K562 (cell line): ENCODE measurements at regions not wholly inside any gene's neighbourhood (a gene's known extent, or its start where the extent isn't known, plus 50 kb on each side); places are given as distances from the start of the nearest gene placed in this dataset.

Experiments used
- CBX1 ChIP-seq: sonication (generic); IDR thresholded peaks from 2 replicates; pipeline ENCODE4 v1.6.1; 2016; ENCODE audit warnings: antibody characterized with exemption, low read depth, mild to moderate bottlenecking
- GATA2 ChIP-seq: sonication (generic); formaldehyde crosslinking; IDR thresholded peaks from 2 replicates; pipeline ENCODE4 v1.4.0; 2020; ENCODE audit warnings: mild to moderate bottlenecking, missing genetic modification reagents
- HDAC6 ChIP-seq: IDR thresholded peaks from 2 replicates; pipeline ENCODE4 v1.6.1; 2012; ENCODE audit warnings: low read depth, mild to moderate bottlenecking, control low read depth, inconsistent platforms, low read length, moderate library complexity
- JUND ChIP-seq, 2 experiments: IDR thresholded peaks; 2 replicates in 1 of 2; 3 replicates in 1 of 2; pipeline ENCODE4 v1.6.1; 2011; ENCODE audit warnings: borderline replicate concordance in 2 of 2, low read depth in 2 of 2, low read length in 2 of 2, improper control_type of control experiment in 1 of 2, missing biosample characterization in 1 of 2, missing genetic modification characterization in 1 of 2, missing genetic modification reagents in 1 of 2
- MAX ChIP-seq: sonication (generic); formaldehyde crosslinking; IDR thresholded peaks from 2 replicates; pipeline ENCODE4 v1.9.0; 2022; ENCODE audit warnings: mild to moderate bottlenecking, missing genetic modification reagents
- MAZ ChIP-seq, 2 experiments: fragments of 450-650 bp in 1 of 2; sonication (generic) in 1 of 2; formaldehyde crosslinking; IDR thresholded peaks in 1 of 2; conservative IDR thresholded peaks in 1 of 2; 2 replicates each; pipeline versions ENCODE4 v1.4.0 to v1.5.0; 2020; ENCODE audit warnings: mild to moderate bottlenecking in 1 of 2, missing genetic modification reagents in 1 of 2
- OTX1 ChIP-seq: fragments of 450-650 bp; formaldehyde crosslinking; IDR thresholded peaks from 2 replicates; pipeline ENCODE4 v1.4.0; 2022; ENCODE audit warnings: mild to moderate bottlenecking
- RB1 ChIP-seq: fragments of 450-650 bp; IDR thresholded peaks from 2 replicates; pipeline ENCODE4 v1.6.1; 2017; ENCODE audit warnings: low read depth, mild to moderate bottlenecking
- RNF2 ChIP-seq: sonication (generic); IDR thresholded peaks from 2 replicates; pipeline ENCODE4 v1.6.1; 2016
- SAFB2 ChIP-seq: fragments of 200-400 bp; formaldehyde crosslinking; IDR thresholded peaks from 2 replicates; pipeline ENCODE4 v1.6.1; 2018; ENCODE audit warnings: borderline replicate concordance, low read length, low read depth, moderate library complexity; ENCODE audit not compliant: severe bottlenecking
- SIN3A ChIP-seq, 2 experiments: fragments of 150-350 bp in 1 of 2; IDR thresholded peaks; 2 replicates each; pipeline ENCODE4 v1.6.1; 2011 to 2016; ENCODE audit warnings: borderline replicate concordance in 2 of 2, low read depth in 2 of 2, low read length in 2 of 2, mild to moderate bottlenecking in 2 of 2, moderate library complexity in 2 of 2; ENCODE audit not compliant: control insufficient read depth in 1 of 2
- STAT6 ChIP-seq: sonication (generic); formaldehyde crosslinking; IDR thresholded peaks from 2 replicates; pipeline ENCODE4 v1.8.1; 2023; ENCODE audit warnings: mild to moderate bottlenecking, missing genetic modification reagents
- U2AF2 ChIP-seq: fragments of 200-400 bp; formaldehyde crosslinking; optimal IDR thresholded peaks from 2 replicates; pipeline ENCODE3; 2017; ENCODE audit warnings: low read depth, mild to moderate bottlenecking, low read length
- ZNF644 ChIP-seq: fragments of 200-800 bp; sonication (Bioruptor generic); IDR thresholded peaks from 2 replicates; pipeline ENCODE4 v1.6.1; 2016; ENCODE audit warnings: low read depth, missing genetic modification characterization, missing compliant biosample characterization

GRCh38 chr11:41714101-41714500 is 254.6 kb upstream of the LRRC4C start:
- TF ChIP-seq OTX1 (CRISPR knock-in tag): no peak
- no peak for TF ChIP-seq HDAC6
- TF ChIP-seq MAX (CRISPR knock-in tag): no peak
- TF ChIP-seq SAFB2: no peak
- no peak for TF ChIP-seq JUND (IDR thresholded peaks at IDR 0.05; ENCODE audit: borderline replicate concordance, low read depth, low read length)
- no peak for TF ChIP-seq JUND (tag; IDR thresholded peaks at IDR 0.05; ENCODE audit: borderline replicate concordance, low read depth, low read length)
- TF ChIP-seq U2AF2: no peak
- TF ChIP-seq STAT6 (CRISPR knock-in tag): no peak
- TF ChIP-seq MAZ (CRISPR knock-in tag; conservative IDR thresholded peaks at IDR 0.05 in 1 of 2, IDR thresholded peaks at IDR 0.05 in 1 of 2): no peak
- TF ChIP-seq ZNF644: no peak
- no peak for TF ChIP-seq GATA2 (CRISPR knock-in tag)
- no peak for TF ChIP-seq RNF2
- TF ChIP-seq RB1: no peak
- no peak for TF ChIP-seq CBX1
- no peak for TF ChIP-seq SIN3A (IDR thresholded peaks at IDR 0.05; ENCODE audit: borderline replicate concordance in 2 of 2, control insufficient read depth in 1 of 2, low read depth in 2 of 2, low read length in 2 of 2)
